Prostate gland (tissue), 2 donors: ENCODE measurements at regions not wholly inside any gene's neighbourhood (a gene's known extent, or its start where the extent isn't known, plus 50 kb on each side); places are given as distances from the start of the nearest gene placed in this dataset.
"Not testable (repeated sequence)": the region's sequence is repeated elsewhere in the genome, so short reads cannot be mapped to it uniquely, and the experiment has no call there.

ENCODE experiments used
- CTCF ChIP-seq, 4 experiments: fragments of 200-600 bp in 2 of 4; fragments of 450-650 bp in 2 of 4; sonication (generic) in 2 of 4; IDR thresholded peaks; 1 replicate in 3 of 4; 2 replicates in 1 of 4; pipeline ENCODE4 v1.5.1; 2016 to 2019; ENCODE audit warnings: antibody characterized with exemption in 4 of 4, mild to moderate bottlenecking in 2 of 4, moderate library complexity in 2 of 4
- POLR2AphosphoS5 ChIP-seq: sonication (generic); formaldehyde crosslinking; IDR thresholded peaks from one replicate; pipeline ENCODE4 v1.6.1; 2017; ENCODE audit warnings: antibody characterized with exemption

DNA sequence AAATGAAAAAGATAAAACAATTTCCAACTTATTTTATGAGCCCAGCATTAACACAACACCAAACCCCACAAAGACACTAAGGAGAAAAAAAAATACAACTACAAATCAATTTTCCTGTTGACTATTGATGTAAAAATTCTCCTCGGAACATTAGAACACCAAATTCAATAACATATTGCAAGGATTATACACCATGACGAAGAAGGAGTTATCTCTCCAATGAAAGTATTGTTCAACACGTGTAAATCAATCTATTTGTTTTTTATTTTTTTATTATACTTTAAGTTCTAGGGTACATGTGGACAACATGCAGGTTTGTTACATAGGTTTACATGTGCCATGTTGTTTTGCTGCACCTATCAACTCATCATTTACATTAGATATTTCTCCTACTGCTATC is 1632.3 kb downstream of the SPATA31A7 start:
- TF ChIP-seq CTCF (IDR thresholded peaks at IDR 0.05); POLR2AphosphoS5: not testable (repeated sequence)
